G401.6 (cell line): ENCODE measurements at regions not wholly inside any gene's neighbourhood (a gene's known extent, or its start where the extent isn't known, plus 50 kb on each side); places are given as distances from the start of the nearest gene placed in this dataset.

Experiments
- FAIRE-seq: peaks from 2 replicates; lab custom pipeline; 2012; peaks lifted over from hg19 to GRCh38; lab: Jason Lieb, UNC

DNA sequence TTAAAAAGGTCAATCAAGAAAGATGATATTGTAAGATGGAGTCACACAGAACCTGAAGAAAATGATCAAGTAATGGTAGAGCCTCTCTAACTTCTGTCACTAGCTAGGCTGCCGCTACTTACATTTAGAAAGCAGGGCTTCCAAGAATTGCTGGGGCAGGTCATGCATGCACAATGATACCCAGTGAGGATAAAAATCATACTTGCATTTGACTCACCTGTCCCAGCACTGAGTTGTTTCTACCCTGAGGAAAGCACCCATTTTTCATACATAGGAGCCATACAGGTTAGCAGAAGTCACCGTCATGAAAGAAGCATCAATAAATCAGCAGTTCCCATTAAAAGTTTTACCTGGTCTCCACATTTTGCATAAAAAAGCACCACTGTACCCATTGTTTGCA, 662.3 kb upstream of the FANCL start:
- no peak for FAIRE-seq

DNA sequence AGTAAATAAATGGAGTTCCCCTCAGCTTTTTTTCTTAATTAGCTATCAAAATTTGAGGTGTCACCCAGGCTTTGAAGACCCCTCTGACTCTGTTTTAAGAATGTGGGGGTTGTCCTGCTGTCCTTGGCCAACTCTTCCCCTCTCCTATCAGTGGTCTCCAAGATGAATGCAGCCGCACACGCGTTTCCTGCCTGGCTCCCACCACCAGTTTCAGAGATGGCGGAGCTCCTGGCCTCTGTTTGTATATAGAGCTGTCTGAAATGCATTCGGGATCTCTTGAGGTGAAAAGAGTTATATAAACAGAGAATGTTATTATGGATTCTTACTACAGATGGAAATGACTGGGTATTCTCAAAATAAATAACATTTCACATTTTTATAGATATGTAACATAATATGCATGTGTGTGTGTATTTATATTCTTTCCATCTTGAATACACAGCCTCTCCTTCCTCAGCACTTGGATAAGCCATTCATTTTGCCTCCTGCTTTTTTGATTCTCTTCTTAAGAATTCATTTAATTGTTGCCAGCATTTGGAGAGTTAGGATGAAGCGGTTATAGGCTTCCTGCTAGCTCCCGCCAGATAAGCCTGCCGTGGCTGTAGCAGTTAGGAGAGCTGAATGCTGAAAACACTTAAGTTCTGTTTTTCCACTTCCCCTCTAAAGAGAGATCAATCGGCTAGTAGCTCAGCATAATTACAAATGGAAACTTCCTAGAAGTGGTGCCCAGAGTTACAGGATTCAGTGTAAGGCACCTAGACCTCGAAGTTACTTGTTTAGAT, 659.3 kb upstream of the FANCL start:
- FAIRE-seq = no peak

DNA sequence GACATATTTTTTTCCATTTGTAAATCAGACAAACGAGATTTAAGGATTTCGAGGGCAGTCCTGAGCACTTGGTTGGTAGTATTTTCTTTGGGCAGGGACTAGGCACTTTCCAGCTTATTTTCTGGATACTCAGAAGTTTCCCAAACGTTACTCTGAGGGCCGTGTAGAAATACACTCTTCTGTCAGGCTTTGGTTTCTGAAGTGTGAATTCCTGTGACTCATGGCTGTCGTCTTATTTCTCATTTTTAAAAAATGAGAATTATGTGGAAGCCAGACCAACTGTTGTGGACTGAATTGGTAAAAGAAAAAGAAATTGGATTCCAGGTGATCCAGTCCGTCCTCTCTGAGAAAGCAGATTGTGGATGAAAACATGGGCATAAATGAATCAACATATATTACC, 658.6 kb upstream of the FANCL start:
- FAIRE-seq = no peak

DNA sequence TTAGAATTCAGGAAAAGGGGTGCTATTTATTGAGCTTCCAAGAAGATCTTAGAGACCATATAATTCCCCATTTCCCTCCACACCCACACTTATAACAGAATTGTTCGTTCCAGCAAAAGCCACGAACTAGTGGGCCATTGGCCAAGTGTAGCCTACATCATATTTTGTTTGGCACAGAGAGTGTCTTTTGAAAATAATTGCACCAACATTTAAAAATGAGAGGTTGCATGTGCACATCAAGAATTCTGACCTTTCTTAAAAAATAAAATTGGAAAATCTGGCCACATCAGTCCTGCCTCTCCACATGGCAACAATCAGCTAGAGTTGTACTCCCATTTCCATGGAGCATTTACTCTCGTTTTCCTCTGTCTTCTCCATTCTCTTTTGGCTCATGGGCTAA, 655.5 kb upstream of the FANCL start:
- FAIRE-seq = no peak

DNA sequence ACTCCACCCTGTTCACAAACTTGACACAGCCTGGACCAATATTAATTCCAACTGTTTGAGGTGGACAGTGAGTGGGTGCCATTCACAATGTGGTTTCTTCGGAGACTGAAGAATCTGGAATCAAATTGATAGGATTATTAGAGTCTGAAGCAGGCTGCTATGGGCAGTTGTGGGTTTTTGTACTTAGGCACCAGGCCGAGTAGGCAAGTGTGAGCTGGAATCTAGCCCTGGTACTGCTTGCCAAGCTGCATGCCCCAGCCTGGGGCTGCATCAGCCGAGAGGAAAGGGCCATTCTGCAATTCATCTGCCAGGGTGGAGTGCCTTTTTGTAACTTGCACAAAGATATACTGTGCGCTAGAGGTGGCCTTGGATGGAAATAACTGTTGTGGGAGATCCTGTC, 654.7 kb upstream of the FANCL start:
- no peak for FAIRE-seq

DNA sequence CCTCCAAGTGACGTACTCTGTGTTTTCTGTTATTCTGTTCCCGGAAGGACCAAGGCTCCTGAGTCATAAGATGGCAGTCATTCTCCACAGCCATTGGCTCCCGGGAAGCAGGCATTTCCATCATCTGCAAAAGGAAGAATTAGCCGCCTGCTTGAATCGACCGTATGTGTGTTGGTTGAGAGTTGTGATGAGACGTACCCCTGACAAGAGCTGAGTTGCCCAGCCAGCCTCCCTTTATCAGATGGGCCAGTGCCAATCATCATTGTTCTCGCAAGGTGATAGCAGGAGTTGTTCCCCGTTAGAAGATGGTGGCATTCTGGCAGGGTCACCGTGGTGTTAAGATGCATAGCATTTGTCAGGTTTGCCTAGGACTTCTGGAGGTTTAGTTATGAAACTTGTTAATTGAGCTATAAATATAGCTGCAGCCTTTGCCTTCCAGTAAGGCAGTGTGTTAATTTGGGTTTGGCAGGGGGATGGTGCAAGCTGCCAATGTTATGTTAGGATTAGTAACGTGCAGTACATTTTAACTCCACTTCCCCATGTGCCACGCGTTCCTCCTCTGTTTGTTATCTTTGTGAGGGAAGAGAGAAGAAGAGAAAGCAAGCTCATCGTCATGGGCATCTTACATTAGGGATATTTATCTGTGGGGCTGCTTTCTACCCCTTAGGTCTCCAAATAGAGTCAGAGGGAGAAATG, 652.7 kb upstream of the FANCL start:
- no peak for FAIRE-seq

DNA sequence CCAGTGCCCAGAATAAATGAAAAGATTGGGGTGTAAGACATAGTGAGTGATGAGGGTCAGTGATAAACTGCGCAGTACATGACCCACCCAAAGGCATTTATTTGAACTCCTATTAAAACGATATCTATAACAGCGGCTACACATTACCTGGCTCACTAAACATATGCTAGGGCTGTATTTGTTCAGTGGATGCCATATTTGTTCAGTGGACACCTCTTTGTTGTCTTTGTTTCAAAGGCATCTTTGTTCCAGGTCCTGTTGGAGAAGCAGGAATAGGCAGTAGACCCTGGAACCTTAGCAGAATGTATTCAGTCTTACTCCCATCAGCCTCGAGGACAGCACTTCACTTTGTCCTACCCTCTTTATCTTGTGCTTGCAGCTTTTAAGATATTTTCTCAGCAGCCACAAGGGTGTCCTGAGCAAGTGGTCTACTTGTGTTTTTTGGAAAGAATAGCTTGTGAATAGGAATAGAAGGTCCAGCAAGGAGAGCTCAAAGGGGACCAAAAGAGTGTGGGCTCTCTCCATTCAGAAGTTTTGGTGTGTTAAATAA, 650.8 kb upstream of the FANCL start:
- FAIRE-seq = no peak

DNA sequence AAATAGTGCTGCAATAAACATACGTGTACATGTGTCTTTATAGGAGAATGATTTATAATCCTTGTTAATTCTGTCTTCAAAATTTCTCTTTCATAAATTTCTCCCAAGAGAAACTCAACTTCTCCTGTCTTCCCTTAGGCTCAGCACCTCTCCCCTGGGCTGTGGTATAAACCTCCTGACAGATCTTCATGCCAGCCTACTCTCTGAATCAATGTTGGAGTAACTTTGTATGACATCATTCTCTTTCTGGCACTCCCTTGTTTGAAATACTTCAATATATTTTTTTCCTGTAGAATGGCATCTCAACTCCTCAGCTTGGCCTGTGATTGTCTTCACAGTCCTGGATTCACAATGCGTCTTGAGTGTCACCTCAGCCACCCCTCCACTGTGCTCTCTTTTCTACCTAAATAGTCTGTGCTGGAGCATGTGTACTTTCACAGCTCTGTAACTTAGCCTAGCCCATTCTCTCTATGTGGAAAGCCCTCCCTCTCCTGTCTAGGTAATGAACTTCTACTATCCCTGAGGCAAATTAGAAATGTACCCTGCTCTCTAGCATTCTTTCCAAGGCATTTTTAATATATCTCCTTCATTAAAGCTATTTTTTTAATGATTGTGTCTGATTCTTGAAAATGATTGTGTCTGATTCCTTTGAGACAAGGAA, 649.9 kb upstream of the FANCL start:
- FAIRE-seq = no peak

DNA sequence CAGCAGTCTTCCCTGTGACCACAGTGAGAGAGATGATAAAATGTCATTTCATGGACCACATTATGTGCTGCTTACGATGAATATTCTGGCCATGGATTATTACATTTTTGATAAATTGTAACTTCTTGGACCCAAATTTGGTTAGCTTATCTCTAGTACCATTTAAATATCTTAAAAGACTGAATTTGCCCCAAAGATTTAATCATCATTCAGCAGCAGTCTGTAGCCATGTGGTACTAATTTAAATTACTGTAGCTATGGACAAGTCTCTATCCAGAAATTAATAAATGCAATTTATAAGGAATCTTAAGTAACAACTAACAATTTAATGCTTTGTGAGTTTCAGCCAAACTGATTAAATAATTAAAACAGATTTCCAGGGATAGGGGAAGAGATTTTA, 644.9 kb upstream of the FANCL start:
- FAIRE-seq = no peak

DNA sequence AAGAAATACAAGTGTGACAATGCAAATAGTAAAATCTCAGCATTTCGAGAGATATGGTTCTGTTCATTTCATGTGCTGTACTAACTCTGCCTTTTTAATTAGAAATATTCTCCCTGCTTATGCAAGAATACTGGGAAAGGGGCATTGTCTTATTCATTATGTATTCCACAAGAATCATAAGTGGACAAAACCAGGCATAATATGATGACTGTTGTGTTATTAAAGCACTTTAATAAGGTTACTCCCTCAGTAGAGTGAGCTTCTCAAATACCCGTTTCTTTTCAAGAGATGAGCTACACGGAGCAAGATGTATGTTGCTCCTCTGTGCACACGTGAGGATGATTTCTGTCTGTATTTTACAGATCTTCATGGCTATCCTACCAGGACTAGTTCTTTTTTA, 638.7 kb upstream of the FANCL start:
- FAIRE-seq = no peak

DNA sequence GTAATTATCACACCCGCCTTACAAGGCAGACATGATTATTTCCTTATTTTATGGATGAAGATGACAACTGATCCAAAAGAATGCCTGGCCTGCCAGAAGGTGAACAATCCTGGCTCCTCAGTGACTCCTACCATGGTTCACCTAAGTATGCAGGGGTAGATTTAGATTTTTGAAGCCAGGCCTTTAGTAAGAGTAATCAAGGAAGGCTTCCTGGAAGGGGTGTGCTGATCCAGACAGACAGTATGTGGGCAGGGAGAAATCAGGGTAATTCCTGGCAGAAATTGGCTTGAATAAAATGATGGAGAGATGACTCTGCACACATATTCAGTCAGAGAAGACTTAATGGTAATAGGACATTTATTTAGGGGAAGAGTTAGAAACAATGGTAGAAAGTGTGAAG, 637.7 kb upstream of the FANCL start:
- no peak for FAIRE-seq

DNA sequence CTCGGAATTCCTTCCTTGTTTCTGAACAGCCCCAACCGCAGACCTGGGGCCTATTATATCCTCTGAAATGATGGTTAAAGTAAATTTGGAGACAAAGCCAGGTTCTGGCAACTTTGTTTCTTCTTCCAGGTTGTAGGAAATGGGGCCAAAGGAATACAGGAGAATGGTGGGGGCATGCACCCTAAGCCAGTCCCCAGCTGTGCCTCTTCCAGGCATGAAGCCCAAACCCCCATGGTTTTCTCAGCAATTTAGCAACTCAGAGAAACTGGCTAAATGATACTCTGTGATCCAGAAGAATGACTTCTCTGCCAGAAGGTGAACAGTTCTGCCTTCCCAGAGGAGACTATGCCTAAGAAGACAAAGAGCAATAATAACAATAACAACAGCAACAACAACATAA, 635.0 kb upstream of the FANCL start:
- no peak for FAIRE-seq

DNA sequence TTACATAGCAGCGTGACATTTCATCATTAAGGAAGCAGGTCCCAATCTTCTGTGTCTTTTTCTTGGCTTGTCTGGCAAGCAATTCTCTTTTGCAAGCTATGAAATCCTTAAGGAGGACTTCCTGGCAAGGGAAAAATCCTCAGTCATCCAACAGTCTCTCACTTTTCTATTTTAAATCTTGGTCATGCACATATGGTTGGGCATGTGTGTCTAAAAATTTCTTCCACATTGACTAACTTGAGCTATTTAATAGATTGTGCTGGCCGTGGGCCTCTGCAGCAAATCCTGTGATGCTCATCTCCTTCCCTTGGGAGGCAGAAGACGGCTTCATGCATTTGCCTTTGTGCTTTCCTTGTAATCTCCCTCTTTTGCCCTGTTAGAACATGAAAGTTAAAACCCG, 634.3 kb upstream of the FANCL start:
- no peak for FAIRE-seq

DNA sequence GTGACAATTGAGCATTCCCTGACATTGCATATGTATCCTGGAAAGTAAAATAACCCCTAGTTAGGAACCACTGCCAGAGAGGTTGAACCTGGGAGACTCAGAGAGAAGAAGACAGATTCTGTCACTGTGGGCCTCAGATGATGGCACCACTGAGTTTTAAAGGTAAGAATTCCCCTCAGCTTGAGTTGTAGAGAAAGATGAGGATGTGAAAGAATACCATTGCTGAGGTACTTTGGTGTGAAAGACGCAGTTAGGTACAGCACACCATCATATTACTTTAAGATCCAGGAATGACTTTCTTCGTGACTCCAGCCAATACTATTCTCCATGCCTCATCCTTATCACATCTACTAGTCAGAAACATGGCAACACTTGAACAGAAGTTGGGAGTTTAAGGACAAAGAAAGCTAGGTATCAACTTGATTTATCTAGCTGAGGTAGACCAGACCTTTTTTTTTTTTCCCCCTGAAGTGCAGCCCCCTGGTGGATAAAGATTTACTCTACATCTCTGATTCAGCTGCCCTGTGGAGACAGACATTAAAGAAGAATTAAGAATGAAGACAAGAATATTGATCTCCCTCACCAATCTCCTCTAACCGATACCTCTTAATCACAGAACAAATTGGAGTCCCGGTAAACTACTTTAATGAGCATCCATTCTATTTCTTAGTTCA, 630.5 kb upstream of the FANCL start:
- peak; percentile 39 for FAIRE-seq

DNA sequence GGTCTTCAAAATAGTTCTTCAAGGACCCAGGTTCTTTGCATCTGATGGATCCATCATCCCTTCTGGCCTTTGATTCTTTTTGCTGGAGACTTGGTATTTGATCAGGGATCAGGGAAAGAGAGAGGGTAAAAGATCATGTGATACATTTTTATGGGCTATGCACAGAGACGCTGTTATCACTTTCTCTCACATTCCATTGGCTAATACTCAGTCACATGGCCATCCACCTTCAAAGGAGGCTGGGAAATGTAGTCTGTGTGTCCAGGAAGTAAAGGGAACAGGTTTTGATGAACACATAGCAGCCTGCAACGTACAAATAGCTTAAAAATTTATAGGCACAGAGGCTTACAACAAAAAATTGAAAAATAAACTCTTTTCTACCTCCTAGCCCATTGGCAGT, 629.6 kb upstream of the FANCL start:
- FAIRE-seq = no peak

DNA sequence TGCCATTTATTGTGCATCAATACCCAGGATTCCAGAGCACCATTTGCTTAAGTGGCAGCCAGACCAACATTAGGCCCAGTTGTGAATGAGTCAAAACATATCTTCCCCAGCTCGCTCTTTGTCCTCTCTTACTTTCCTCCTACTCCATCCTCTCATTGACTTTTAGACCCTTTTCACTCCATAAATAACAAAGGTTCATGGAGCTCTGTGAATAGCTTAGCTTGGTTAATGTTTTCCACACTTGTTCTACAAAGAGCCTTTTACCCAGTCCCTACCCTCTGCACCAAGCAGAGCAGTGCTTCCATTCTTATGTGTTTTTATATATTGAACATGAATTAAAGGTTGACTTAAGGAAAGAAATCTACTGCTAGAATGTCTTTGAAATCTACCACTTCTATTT, 625.8 kb upstream of the FANCL start:
- no peak for FAIRE-seq

DNA sequence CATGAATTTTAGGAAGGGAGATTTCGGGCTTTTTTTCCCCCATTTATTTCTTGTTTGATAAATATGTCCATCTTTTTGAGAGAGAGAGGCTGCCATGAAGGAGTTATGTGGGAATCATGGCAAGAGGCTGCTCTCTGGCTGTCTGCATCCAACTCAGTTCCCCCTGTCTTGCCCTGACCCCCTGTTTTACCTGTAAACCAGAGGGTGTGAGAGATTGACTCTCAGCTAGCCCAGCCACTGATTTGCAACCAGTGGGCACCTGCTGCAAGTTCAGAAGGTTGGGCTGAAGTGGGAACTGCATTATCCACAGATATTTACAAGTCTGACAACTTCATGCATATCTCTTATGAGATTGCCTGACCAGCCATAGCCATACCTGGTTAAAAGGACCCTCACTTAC, 625.4 kb upstream of the FANCL start:
- FAIRE-seq = no peak

DNA sequence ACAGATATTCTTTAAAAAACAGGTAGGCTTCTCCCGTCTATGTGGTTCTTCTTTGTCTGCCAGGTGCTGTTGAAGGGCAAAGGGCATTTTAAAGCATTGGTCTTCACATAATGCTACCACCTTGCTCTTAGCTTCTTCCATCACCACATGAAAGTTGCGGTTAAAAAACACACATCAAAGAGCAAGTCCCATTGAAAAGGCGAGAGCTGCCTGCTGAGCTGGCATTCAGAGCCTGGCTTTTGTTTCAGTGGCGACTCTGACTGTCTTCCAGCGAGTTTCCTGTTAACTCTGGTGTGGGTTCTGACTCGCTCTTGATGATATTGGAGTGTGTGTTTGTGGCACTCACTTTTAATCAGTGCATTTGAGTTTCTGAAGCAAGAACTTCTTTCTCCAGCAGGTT, 624.9 kb upstream of the FANCL start:
- no peak for FAIRE-seq

DNA sequence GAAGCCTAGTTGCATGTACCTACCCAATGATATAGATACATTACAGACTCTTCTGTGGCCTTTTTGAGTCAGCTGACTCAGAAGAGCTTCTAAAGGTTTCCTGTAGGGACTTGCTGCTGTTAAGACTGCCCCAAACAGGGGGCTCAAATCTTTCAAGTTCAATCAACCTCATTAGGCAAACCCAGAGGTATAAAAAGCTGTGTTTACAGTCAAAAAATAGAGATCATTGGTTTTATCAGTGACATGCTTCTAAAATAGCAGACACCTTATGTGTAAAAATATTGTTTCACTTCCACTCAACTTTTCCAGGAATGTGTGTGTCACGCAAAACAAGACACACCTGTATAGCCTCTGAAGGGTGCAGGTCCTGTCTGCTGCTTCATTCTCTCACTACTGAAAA, 624.3 kb upstream of the FANCL start:
- no peak for FAIRE-seq

DNA sequence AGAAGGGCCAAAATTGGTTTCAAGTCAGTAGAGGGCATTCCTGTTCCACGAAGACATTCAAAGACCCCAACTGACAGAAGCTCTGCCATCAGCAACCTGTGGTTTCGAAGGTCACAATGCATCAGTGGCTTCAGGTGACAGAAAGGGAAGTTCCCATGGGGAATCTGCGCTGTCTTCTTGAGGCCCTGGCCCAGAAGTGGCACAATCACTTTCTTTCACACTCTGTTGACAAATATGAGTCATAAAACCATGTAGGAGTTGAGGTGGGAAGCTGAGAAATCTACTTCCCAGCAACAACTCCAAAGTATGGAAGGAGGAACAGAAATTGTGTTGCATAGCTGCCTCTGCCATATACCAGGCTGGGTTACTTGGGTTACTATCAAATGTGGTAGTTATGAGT, 621.1 kb upstream of the FANCL start:
- FAIRE-seq = no peak

DNA sequence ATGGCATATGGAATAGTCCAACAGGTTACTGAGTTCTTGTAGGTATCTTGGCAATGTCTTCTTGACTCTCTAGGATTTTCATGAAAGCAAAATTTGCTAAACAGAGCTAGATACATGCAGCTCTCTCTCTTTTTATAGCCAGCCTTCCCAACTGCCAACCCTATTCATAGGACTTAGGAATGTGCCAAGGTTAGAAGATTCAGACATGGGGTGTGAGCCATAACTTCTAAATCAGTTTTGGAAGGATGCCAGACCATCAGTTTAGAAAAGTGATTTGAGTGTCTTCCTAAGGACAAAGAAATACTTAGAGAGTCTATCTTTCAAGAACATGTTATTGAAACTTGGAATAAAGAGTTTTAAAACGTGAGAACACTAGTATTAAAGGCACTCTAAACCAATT, 619.5 kb upstream of the FANCL start:
- no peak for FAIRE-seq

DNA sequence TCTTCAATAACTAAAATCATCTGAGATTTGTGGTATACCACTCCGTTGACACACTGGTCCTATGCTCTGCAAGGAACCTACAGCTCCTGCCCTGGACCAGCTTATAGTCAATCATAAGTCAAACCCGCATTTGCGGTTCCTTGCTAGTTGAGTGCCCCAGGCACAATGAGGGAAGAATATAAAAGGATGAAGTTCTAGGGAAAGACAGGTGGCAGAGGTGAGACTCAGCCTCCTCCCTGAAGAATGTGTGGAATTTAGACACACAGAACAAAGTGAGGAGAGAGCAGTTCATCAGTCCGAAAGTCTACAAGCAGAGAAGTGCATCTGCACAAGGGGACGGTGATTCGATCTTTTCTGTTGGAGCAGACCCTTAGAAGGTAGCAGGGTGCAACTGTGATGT, 615.0 kb upstream of the FANCL start:
- FAIRE-seq = no peak

DNA sequence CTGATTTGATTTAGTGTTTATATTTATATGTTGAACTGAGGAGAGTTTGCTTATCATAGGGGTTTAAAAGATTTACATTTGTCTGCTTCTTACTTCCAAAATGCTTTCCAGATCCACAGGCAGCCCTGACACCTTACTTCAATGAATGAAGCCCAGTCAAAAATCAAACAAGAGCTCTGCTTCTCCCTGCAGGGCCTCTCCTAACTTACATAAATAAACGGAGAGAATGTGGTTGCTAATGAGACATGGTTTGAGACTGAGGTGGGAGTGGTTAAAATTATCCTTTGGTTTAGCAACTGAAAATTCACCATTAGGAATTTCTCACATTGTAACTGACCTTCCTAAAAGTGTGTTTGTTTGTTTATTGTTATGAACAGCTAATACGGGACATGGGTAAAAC, 612.3 kb upstream of the FANCL start:
- no peak for FAIRE-seq
